Upper lobe of left lung (tissue), 6 donors: ENCODE measurements at regions not wholly inside any gene's neighbourhood (a gene's known extent, or its start where the extent isn't known, plus 50 kb on each side); places are given as distances from the start of the nearest gene placed in this dataset.
A peak's percentile ranks its signal among the peaks of the same experiment; 100 is the strongest.

Experiments
- ATAC-seq, 2 donors: fragments of 200-7000 bp; cut with Tn5 transposase; one replicate each; pipeline ENCODE4 v1.9.1; 2022; ENCODE audit warnings: mild to moderate bottlenecking in 2 of 2, moderate library complexity in 2 of 2; ENCODE audit not compliant: low FRiP score in 2 of 2
- DNase-seq, 2 donors: peaks; one replicate each; pipeline ENCODE4 v3.0.0-alpha.2; 2019 to 2020
- H3K27ac ChIP-seq, 4 donors: fragments of 200-600 bp; sonication (generic); one replicate each; pipeline ENCODE4 v1.5.1; 2016 to 2019
- H3K27me3 ChIP-seq, 4 donors: fragments of 200-600 bp; sonication (generic); one replicate each; pipeline ENCODE4 v1.5.1; 2017 to 2019
- H3K36me3 ChIP-seq, 4 donors: fragments of 200-600 bp; sonication (generic); one replicate each; pipeline ENCODE4 v1.5.1; 2016 to 2019
- H3K4me1 ChIP-seq, 4 donors: fragments of 200-600 bp; sonication (generic); one replicate each; pipeline ENCODE4 v1.5.1; 2018 to 2019
- H3K4me3 ChIP-seq, 4 donors: fragments of 200-600 bp; sonication (generic); one replicate each; pipeline ENCODE4 v1.5.1; 2017 to 2019; ENCODE audit warnings: mild to moderate bottlenecking in 2 of 4, moderate library complexity in 1 of 4
- H3K9me3 ChIP-seq, 4 donors: fragments of 200-600 bp; sonication (generic); one replicate each; pipeline ENCODE4 v1.5.1; 2018 to 2019
- CTCF ChIP-seq, 6 experiments: fragments of 450-650 bp in 4 of 6; fragments of 200-600 bp in 2 of 6; sonication (generic) in 2 of 6; IDR thresholded peaks; one replicate each; pipeline ENCODE4 v1.5.1; 2016 to 2019; ENCODE audit warnings: antibody characterized with exemption in 6 of 6
- EP300 ChIP-seq, 4 donors: sonication (generic); formaldehyde crosslinking; IDR thresholded peaks; one replicate each; pipeline ENCODE4 v1.5.1; 2017; ENCODE audit warnings: antibody characterized with exemption in 4 of 4, control low read depth in 2 of 4
- POLR2A ChIP-seq, 4 donors: fragments of 450-650 bp; IDR thresholded peaks; one replicate each; pipeline ENCODE4 v1.5.1; 2016 to 2017; ENCODE audit warnings: antibody characterized with exemption in 4 of 4, mild to moderate bottlenecking in 2 of 4
- POLR2AphosphoS5 ChIP-seq, 2 donors: sonication (generic); formaldehyde crosslinking; IDR thresholded peaks; one replicate each; pipeline ENCODE4 v1.5.1; 2017; ENCODE audit warnings: antibody characterized with exemption in 2 of 2
- WGBS, 2 donors: methylation state at CpG; one replicate each; pipeline ENCODE4 v1.1.5; 2017 to 2018; 5-methylcytosine and 5-hydroxymethylcytosine counted together
- small RNA-seq, 4 donors: library from RNA; depleted of rRNA; stranded (forward); fragments of <200 nt; gene quantifications; one replicate each; pipeline ENCODE3, GENCODE V24; 2016
- donor health status: DM: no; HTN: no; CAD: no; lungs with moderate emphysema.
- donor health status: DM: no; HTN: yes; CAD: no; lungs with severe emphysema.

- no peak for DNase-seq
- TF ChIP-seq POLR2AphosphoS5 (IDR thresholded peaks at IDR 0.05) (no peak), POLR2A (IDR thresholded peaks at IDR 0.05) (no peak)
- 6 to 9% methylated on average over 6 of the region's 6 CpGs for WGBS, 2 donors
- peak overlapping the region; percentile 10 to 64 (median 46) for H3K27ac ChIP-seq
- H3K4me1 ChIP-seq = peaks cover 7 to 23% (median 11%) of the 10 kb centered on the region in 4 donors
- no peak for ATAC-seq
- H3K4me3 ChIP-seq = peak overlapping the region; percentile 8 to 58 (median 43)
- H3K27me3 ChIP-seq = no peaks in the 10 kb centered on the region
- no peaks in the 10 kb centered on the region for H3K9me3 ChIP-seq
- no peaks in the 10 kb centered on the region for H3K36me3 ChIP-seq
These were observed 52.9 kb upstream of the BTN3A2 start for GRCh38 chr6:26312096-26312463.

GRCh38 chr6:26312501-26313397 lies 52.2 kb upstream of the BTN3A2 start:
- peak; percentile 63 to 80 for DNase-seq
- peak overlapping the region; percentile 10 to 64 (median 58) for H3K27ac ChIP-seq
- H3K4me1 ChIP-seq = peaks cover 7 to 23% (median 11%) of the 10 kb centered on the region in 4 donors
- H3K4me3 ChIP-seq = peak overlapping the region in 3 of 4 donors; percentile 34 to 58 (median 52)
- ATAC-seq = peak; percentile 82 to 88
- WGBS, 2 donors = 1 to 2% methylated on average over 34 of the region's 34 CpGs
- H3K36me3 ChIP-seq = no peaks in the 10 kb centered on the region
- no peaks in the 10 kb centered on the region for H3K9me3 ChIP-seq
- TF ChIP-seq POLR2A (IDR thresholded peaks at IDR 0.05) = no peak
- no peak for TF ChIP-seq CTCF (IDR thresholded peaks at IDR 0.05)
- peak in 1 of 2 donors; percentile 27 for TF ChIP-seq POLR2AphosphoS5 (IDR thresholded peaks at IDR 0.05)
- no peak for TF ChIP-seq EP300 (IDR thresholded peaks at IDR 0.05)
- H3K27me3 ChIP-seq = no peaks in the 10 kb centered on the region

Small RNA genes in the stretch of these regions (small RNA-seq; reads per million reads assigned to genes)
- gene AL031777.2 (0 reads per million in 4 donors), gene HIST1H2AD (0 reads per million in 4 donors), gene HIST1H2APS3 (0 reads per million in 4 donors), gene HIST1H4G (0 reads per million in 4 donors), gene LARP1P1 (0 reads per million in 4 donors)
